ENCODE measurements at regions not wholly inside any gene's neighbourhood (a gene's known extent, or its start where the extent isn't known, plus 50 kb on each side); places are given as distances from the start of the nearest gene placed in this dataset.

- no peak overlapping the region for H3K27ac ChIP-seq
- TF ChIP-seq ZFX (IDR thresholded peaks at IDR 0.05) (no peak), CTCF (conservative IDR thresholded peaks at IDR 0.05) (no peak)
Observed at GRCh38 chr9:29339387-29339786, 1766.1 kb upstream of the C9orf72 start.

DNA sequence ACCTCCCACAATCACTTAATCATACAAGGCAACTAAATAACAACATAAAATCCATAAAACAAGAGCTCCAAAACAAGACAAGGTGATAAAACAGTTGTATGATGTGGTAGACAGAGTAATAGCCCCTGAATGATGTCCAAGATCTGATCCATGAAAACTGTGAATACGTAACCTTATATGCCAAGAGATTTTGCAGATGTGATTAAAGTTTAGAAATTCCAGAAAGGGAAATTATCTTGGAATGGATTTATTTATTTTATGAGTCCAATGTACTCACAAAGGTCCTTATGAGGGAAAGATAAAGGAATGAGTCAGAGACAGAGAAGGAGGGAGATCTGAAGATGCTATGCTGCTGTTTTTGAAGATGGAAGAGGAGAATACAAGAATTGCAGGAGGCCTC, 1775.7 kb upstream of the C9orf72 start:
- H3K27ac ChIP-seq: no peak overlapping the region
- TF ChIP-seq CTCF (conservative IDR thresholded peaks at IDR 0.05) (no peak), ZFX (IDR thresholded peaks at IDR 0.05) (no peak)

DNA sequence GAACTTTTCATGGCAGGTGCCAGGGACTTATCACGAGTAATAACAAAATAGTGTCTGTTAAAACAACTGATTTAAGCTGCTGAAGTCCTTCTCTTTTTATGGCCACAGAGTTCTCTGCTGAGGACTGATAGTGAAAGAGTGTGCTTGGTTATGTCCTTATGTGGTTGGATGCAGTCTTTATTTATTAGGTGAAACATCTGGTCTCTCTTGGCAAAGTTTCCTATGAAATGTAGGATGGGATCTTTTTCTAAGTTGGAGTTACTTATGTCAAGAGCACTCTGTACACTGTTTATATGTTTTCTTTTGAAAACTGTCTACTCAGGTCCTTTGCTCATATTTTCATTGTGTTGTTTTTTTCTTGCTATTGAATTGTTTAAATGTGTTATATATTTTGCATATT, 1816.1 kb upstream of the C9orf72 start:
- no peak overlapping the region for H3K27ac ChIP-seq
- no peak for TF ChIP-seq ZFX (IDR thresholded peaks at IDR 0.05)
- TF ChIP-seq CTCF (conservative IDR thresholded peaks at IDR 0.05): no peak

DNA sequence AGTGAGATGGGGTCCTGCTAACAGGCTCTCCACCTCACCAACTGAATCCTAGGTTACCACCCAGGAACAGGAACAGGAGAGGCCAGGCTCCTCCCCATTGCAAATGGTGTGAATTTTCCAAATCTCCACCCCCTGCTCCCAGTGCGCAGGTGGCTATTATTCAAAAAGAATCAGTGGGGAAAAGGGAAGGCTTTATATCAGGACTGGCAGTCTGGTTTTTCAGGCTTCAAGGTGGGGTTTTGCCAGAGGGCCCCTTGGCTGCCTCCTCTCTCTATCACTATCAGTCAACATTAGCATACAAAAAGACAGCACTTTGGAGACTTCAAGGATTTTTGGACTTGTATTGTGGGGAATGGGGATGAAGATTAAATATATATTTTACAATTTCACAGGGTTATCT, 1817.6 kb upstream of the C9orf72 start:
- TF ChIP-seq ZFX (IDR thresholded peaks at IDR 0.05) (no peak), CTCF (conservative IDR thresholded peaks at IDR 0.05) (no peak)
- no peak overlapping the region for H3K27ac ChIP-seq

DNA sequence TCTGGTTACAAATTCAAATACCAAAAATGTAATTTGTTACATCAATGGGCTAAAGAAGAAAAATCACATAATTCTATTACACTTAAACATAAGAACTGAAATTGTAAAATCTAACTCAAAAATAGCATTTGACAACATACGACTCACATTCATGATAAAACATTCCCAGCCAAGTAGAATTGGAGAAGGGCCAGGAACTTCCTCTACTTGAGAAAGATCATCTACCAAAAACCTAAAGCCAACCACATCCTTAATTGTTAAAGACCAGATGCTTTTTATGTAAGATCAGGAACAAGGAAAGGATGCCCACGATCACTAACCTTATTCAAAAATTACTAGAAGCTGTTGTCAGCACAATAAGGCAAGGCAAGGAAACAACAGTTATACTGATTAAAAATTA, 1819.8 kb upstream of the C9orf72 start:
- H3K27ac ChIP-seq: no peak overlapping the region
- no peak for TF ChIP-seq ZFX (IDR thresholded peaks at IDR 0.05)

- TF ChIP-seq CTCF (conservative IDR thresholded peaks at IDR 0.05) (no peak), ZFX (IDR thresholded peaks at IDR 0.05) (no peak)
- no peak overlapping the region for H3K27ac ChIP-seq
Observed at GRCh38 chr9:29394855-29395254, 1821.6 kb upstream of the C9orf72 start.

- no peak for TF ChIP-seq ZFX (IDR thresholded peaks at IDR 0.05)
- TF ChIP-seq CTCF (conservative IDR thresholded peaks at IDR 0.05): no peak
- no peak overlapping the region for H3K27ac ChIP-seq
Observed at GRCh38 chr9:29397148-29397547, 1823.9 kb upstream of the C9orf72 start.

GRCh38 chr9:29416204-29416603, 1842.9 kb upstream of the C9orf72 start:
- TF ChIP-seq ZFX (IDR thresholded peaks at IDR 0.05) (no peak), CTCF (conservative IDR thresholded peaks at IDR 0.05) (no peak)
- no peak overlapping the region for H3K27ac ChIP-seq

All from C4-2B (cell line).